ENCODE measurements at regions not wholly inside any gene's neighbourhood (a gene's known extent, or its start where the extent isn't known, plus 50 kb on each side); places are given as distances from the start of the nearest gene placed in this dataset.

- no peak for DNase-seq
- H3K4me1 ChIP-seq, result no peaks in the 10 kb centered on the region
- H3K36me3 ChIP-seq, result no peaks in the 10 kb centered on the region
- 83 to 93% methylated on average over 3 of the region's 3 CpGs for WGBS, 2 donors
- TF ChIP-seq CTCF (IDR thresholded peaks at IDR 0.05) (no peak), POLR2A (IDR thresholded peaks at IDR 0.05) (no peak)
- intact Hi-C loops (cut with DNase I), result no loop called here
- H3K27me3 ChIP-seq, result no peaks in the 10 kb centered on the region
- H3K4me3 ChIP-seq (replicated peaks in 1 of 3), result no peak overlapping the region
- no peak overlapping the region for H3K27ac ChIP-seq
- no peaks in the 10 kb centered on the region for H3K9me3 ChIP-seq
Observed at GRCh38 chr5:126065061-126065460, 358.1 kb upstream of the GRAMD2B start.

GRCh38 chr5:126066836-126067235, 356.4 kb upstream of the GRAMD2B start:
- Histone ChIP-seq H3K4me3 (replicated peaks in 1 of 3) (no peak overlapping the region), H3K27me3 (no peaks in the 10 kb centered on the region), H3K9me3 (no peaks in the 10 kb centered on the region), H3K4me1 (no peaks in the 10 kb centered on the region), H3K36me3 (no peaks in the 10 kb centered on the region), H3K27ac (no peak overlapping the region)
- WGBS, 2 donors, result 76 to 89% methylated on average over 4 of the region's 4 CpGs
- TF ChIP-seq POLR2A (IDR thresholded peaks at IDR 0.05) (no peak), CTCF (IDR thresholded peaks at IDR 0.05) (no peak)
- intact Hi-C loops (cut with DNase I), result no loop called here
- DNase-seq, result no peak

GRCh38 chr5:126067404-126067803, 355.8 kb upstream of the GRAMD2B start:
- Histone ChIP-seq H3K4me3 (replicated peaks in 1 of 3) (no peak overlapping the region), H3K27ac (no peak overlapping the region), H3K9me3 (no peaks in the 10 kb centered on the region), H3K4me1 (no peaks in the 10 kb centered on the region), H3K36me3 (no peaks in the 10 kb centered on the region), H3K27me3 (no peaks in the 10 kb centered on the region)
- TF ChIP-seq CTCF (IDR thresholded peaks at IDR 0.05) (no peak), POLR2A (IDR thresholded peaks at IDR 0.05) (no peak)
- 94% methylated on average over 2 of the region's 2 CpGs for WGBS, 2 donors
- DNase-seq, result no peak
- intact Hi-C loops (cut with DNase I), result no loop called here

- H3K27me3 ChIP-seq, result no peaks in the 10 kb centered on the region
- H3K36me3 ChIP-seq, result no peaks in the 10 kb centered on the region
- no peak for TF ChIP-seq CTCF (IDR thresholded peaks at IDR 0.05)
- TF ChIP-seq POLR2A (IDR thresholded peaks at IDR 0.05), result no peak
- intact Hi-C loops (cut with DNase I), result no loop called here
- H3K9me3 ChIP-seq, result no peaks in the 10 kb centered on the region
- H3K4me1 ChIP-seq, result no peaks in the 10 kb centered on the region
- H3K4me3 ChIP-seq (replicated peaks in 1 of 3), result no peak overlapping the region
- H3K27ac ChIP-seq, result no peak overlapping the region
- 89% methylated on average over 3 of the region's 3 CpGs for WGBS, 2 donors
- DNase-seq, result no peak
Observed at GRCh38 chr5:126069329-126069728, 353.9 kb upstream of the GRAMD2B start.

GRCh38 chr5:126070481-126070880, 352.7 kb upstream of the GRAMD2B start:
- no peaks in the 10 kb centered on the region for H3K4me1 ChIP-seq
- 86 to 88% methylated on average over 2 of the region's 2 CpGs for WGBS, 2 donors
- TF ChIP-seq POLR2A (IDR thresholded peaks at IDR 0.05) (no peak), CTCF (IDR thresholded peaks at IDR 0.05) (no peak)
- H3K4me3 ChIP-seq (replicated peaks in 1 of 3), result no peak overlapping the region
- no peaks in the 10 kb centered on the region for H3K9me3 ChIP-seq
- no peak overlapping the region for H3K27ac ChIP-seq
- no peaks in the 10 kb centered on the region for H3K27me3 ChIP-seq
- no peak for DNase-seq
- no peaks in the 10 kb centered on the region for H3K36me3 ChIP-seq
- intact Hi-C loops (cut with DNase I), result no loop called here
